Mesendoderm (in vitro differentiated cells): ENCODE measurements at regions not wholly inside any gene's neighbourhood (a gene's known extent, or its start where the extent isn't known, plus 50 kb on each side); places are given as distances from the start of the nearest gene placed in this dataset.
A peak's percentile ranks its signal among the peaks of the same experiment; 100 is the strongest.

Source experiments
- DNase-seq: peaks from one replicate; pipeline ENCODE4 v3.0.0; 2013
- H2AK5ac ChIP-seq: 2 replicates; pipeline ENCODE4 v1.6.1; 2013; ENCODE audit warnings: low read length, inconsistent platforms
- H2BK120ac ChIP-seq: 2 replicates; pipeline ENCODE4 v1.6.1; 2013; ENCODE audit warnings: low read depth, mild to moderate bottlenecking, low read length, moderate library complexity, mixed read lengths
- H2BK15ac ChIP-seq: replicated peaks from 2 replicates; pipeline ENCODE4 v1.6.1; 2013; ENCODE audit warnings: low read depth, mild to moderate bottlenecking, moderate library complexity
- H2BK5ac ChIP-seq: 2 replicates; pipeline ENCODE4 v1.6.1; 2013; ENCODE audit warnings: low read length, inconsistent platforms
- H3K18ac ChIP-seq: 2 replicates; pipeline ENCODE4 v1.6.1; 2013; ENCODE audit warnings: mild to moderate bottlenecking, low read length, mixed read lengths
- H3K23ac ChIP-seq: one replicate; pipeline ENCODE4 v1.6.1; 2013; ENCODE audit warnings: low read length
- H3K27ac ChIP-seq: 2 replicates; pipeline ENCODE4 v1.5.1; 2013; ENCODE audit warnings: low read depth, mild to moderate bottlenecking, inconsistent platforms, low read length, moderate library complexity
- H3K27me3 ChIP-seq: 2 replicates; pipeline ENCODE4 v1.6.1; 2013; ENCODE audit warnings: low read length, control low read depth, mild to moderate bottlenecking, inconsistent platforms; ENCODE audit not compliant: insufficient read depth, poor library complexity
- H3K36me3 ChIP-seq: 2 replicates; pipeline ENCODE4 v1.6.1; 2013; ENCODE audit warnings: low read length, inconsistent platforms; ENCODE audit not compliant: control insufficient read depth, insufficient read depth
- H3K4ac ChIP-seq: one replicate; pipeline ENCODE4 v1.6.1; 2013; ENCODE audit warnings: low read depth, mild to moderate bottlenecking, low read length, moderate library complexity
- H3K4me1 ChIP-seq: 2 replicates; pipeline ENCODE4 v1.6.1; 2013; ENCODE audit warnings: low read depth, low read length, inconsistent platforms; ENCODE audit not compliant: control insufficient read depth
- H3K4me2 ChIP-seq: 2 replicates; pipeline ENCODE4 v1.6.1; 2013; ENCODE audit warnings: low read length
- H3K4me3 ChIP-seq: 2 replicates; pipeline ENCODE4 v1.5.1; 2013; ENCODE audit warnings: mild to moderate bottlenecking, low read length
- H3K56ac ChIP-seq: one replicate; pipeline ENCODE4 v1.6.1; 2013; ENCODE audit warnings: low read length
- H3K79me1 ChIP-seq: 2 replicates; pipeline ENCODE4 v1.6.1; 2013; ENCODE audit warnings: low read length, inconsistent platforms
- H3K79me2 ChIP-seq: 2 replicates; pipeline ENCODE4 v1.6.1; 2013; ENCODE audit warnings: mild to moderate bottlenecking, low read length; ENCODE audit not compliant: control insufficient read depth, insufficient read depth
- H3K9ac ChIP-seq: 2 replicates; pipeline ENCODE4 v1.6.1; 2013; ENCODE audit warnings: low read length, inconsistent platforms
- H4K5ac ChIP-seq: one replicate; pipeline ENCODE4 v1.6.1; 2013; ENCODE audit warnings: low read length
- H4K8ac ChIP-seq: one replicate; pipeline ENCODE4 v1.6.1; 2013; ENCODE audit warnings: low read depth, mild to moderate bottlenecking, control low read depth, low read length, moderate library complexity
- WGBS: extraction: QIAGEN DNeasy Blood & Tissue Kit; methylation state at CpG from one replicate; pipeline ENCODE4 v1.1.7; 2013; ENCODE audit warnings: low lambda C conversion rate, missing lambda C conversion rate; ENCODE audit not compliant: insufficient coverage; ENCODE audit errors: extremely low coverage; 5-methylcytosine and 5-hydroxymethylcytosine counted together

- H3K27me3 ChIP-seq, result no peaks in the 10 kb centered on the region
Measured at GRCh38 chr11:19400296-19400695, 159.6 kb upstream of the E2F8 start.

GRCh38 chr11:19398772-19399527 lies 158.2 kb upstream of the E2F8 start:
- Histone ChIP-seq H3K79me2 (no peaks in the 10 kb centered on the region), H3K27me3 (no peaks in the 10 kb centered on the region), H3K36me3 (no peaks in the 10 kb centered on the region), H4K8ac (no peak overlapping the region), H3K4me2 (no peak overlapping the region), H3K56ac (no peak overlapping the region), H4K5ac (no peak overlapping the region), H3K23ac (no peak overlapping the region), H2BK5ac (no peak overlapping the region), H3K4me3 (no peak overlapping the region), H2BK15ac (no peak overlapping the region), H3K4ac (no peak overlapping the region), H3K18ac (no peak overlapping the region), H2BK120ac (no peak overlapping the region), H3K9ac (no peak overlapping the region), H3K27ac (no peak overlapping the region), H3K4me1 (no peaks in the 10 kb centered on the region), H3K79me1 (no peaks in the 10 kb centered on the region), H2AK5ac (no peak overlapping the region)
- no peak for DNase-seq
- WGBS, result no CpG with 5 or more reads among the region's 9 CpGs

More at GRCh38 chr11:19400296-19400695, 159.6 kb upstream of the E2F8 start:
- H2BK120ac ChIP-seq, result no peak overlapping the region
- no peak overlapping the region for H3K4me3 ChIP-seq
- H3K56ac ChIP-seq, result no peak overlapping the region
- no CpG with 5 or more reads among the region's 5 CpGs for WGBS
- no peak overlapping the region for H4K8ac ChIP-seq
- H3K27ac ChIP-seq, result no peak overlapping the region
- no peaks in the 10 kb centered on the region for H3K36me3 ChIP-seq
- no peak overlapping the region for H3K9ac ChIP-seq
- no peak overlapping the region for H2AK5ac ChIP-seq
- H2BK15ac ChIP-seq, result no peak overlapping the region
- no peak overlapping the region for H3K23ac ChIP-seq
- no peak overlapping the region for H2BK5ac ChIP-seq
- H3K18ac ChIP-seq, result no peak overlapping the region
- no peaks in the 10 kb centered on the region for H3K79me1 ChIP-seq
- DNase-seq, result no peak
- H3K4me2 ChIP-seq, result no peak overlapping the region
- H3K79me2 ChIP-seq, result no peaks in the 10 kb centered on the region
- H3K4me1 ChIP-seq, result no peaks in the 10 kb centered on the region
- no peak overlapping the region for H3K4ac ChIP-seq
- H4K5ac ChIP-seq, result no peak overlapping the region

- Histone ChIP-seq H3K4ac (no peak overlapping the region), H3K9ac (no peak overlapping the region), H2BK5ac (no peak overlapping the region), H3K56ac (no peak overlapping the region), H3K27me3 (no peaks in the 10 kb centered on the region), H3K27ac (no peak overlapping the region), H3K79me2 (no peaks in the 10 kb centered on the region), H4K8ac (no peak overlapping the region), H2BK15ac (no peak overlapping the region), H3K4me2 (no peak overlapping the region), H3K18ac (no peak overlapping the region), H3K4me1 (no peaks in the 10 kb centered on the region), H3K36me3 (no peaks in the 10 kb centered on the region), H3K23ac (no peak overlapping the region), H3K79me1 (no peaks in the 10 kb centered on the region), H4K5ac (no peak overlapping the region), H2AK5ac (no peak overlapping the region), H2BK120ac (no peak overlapping the region), H3K4me3 (no peak overlapping the region)
- DNase-seq, result no peak
- WGBS, result no CpG with 5 or more reads among the region's 5 CpGs
Measured at GRCh38 chr11:19398273-19398672, 157.5 kb upstream of the E2F8 start.

GRCh38 chr11:19395050-19395449 lies 154.3 kb upstream of the E2F8 start:
- Histone ChIP-seq H3K27me3 (no peaks in the 10 kb centered on the region), H3K79me2 (no peaks in the 10 kb centered on the region), H3K56ac (no peak overlapping the region), H2BK120ac (no peak overlapping the region), H3K4me1 (peaks cover 6% of the 10 kb centered on the region), H3K27ac (no peak overlapping the region), H4K5ac (no peak overlapping the region), H3K4ac (no peak overlapping the region), H3K79me1 (no peaks in the 10 kb centered on the region), H2BK5ac (no peak overlapping the region), H4K8ac (no peak overlapping the region), H3K36me3 (no peaks in the 10 kb centered on the region), H3K4me3 (no peak overlapping the region), H3K9ac (no peak overlapping the region), H3K4me2 (no peak overlapping the region), H3K23ac (no peak overlapping the region), H2BK15ac (no peak overlapping the region), H3K18ac (no peak overlapping the region), H2AK5ac (no peak overlapping the region)
- no CpG with 5 or more reads among the region's 3 CpGs for WGBS
- peak; percentile 53 for DNase-seq

GRCh38 chr11:19394525-19395016 lies 153.8 kb upstream of the E2F8 start:
- no CpG with 5 or more reads among the region's 5 CpGs for WGBS
- no peak overlapping the region for H2AK5ac ChIP-seq
- H3K4me1 ChIP-seq, result peaks cover 6% of the 10 kb centered on the region
- H2BK15ac ChIP-seq, result no peak overlapping the region
- no peak overlapping the region for H3K23ac ChIP-seq
- H3K79me2 ChIP-seq, result no peaks in the 10 kb centered on the region
- no peak overlapping the region for H3K9ac ChIP-seq
- H3K18ac ChIP-seq, result no peak overlapping the region
- no peak overlapping the region for H3K4me2 ChIP-seq
- H3K79me1 ChIP-seq, result no peaks in the 10 kb centered on the region
- no peak overlapping the region for H2BK5ac ChIP-seq
- H4K5ac ChIP-seq, result no peak overlapping the region
- no peak overlapping the region for H4K8ac ChIP-seq
- DNase-seq, result peak; percentile 33
- peak overlapping the region; percentile 19 for H2BK120ac ChIP-seq
- H3K56ac ChIP-seq, result no peak overlapping the region
- H3K27me3 ChIP-seq, result no peaks in the 10 kb centered on the region
- H3K4ac ChIP-seq, result no peak overlapping the region
- H3K27ac ChIP-seq, result no peak overlapping the region
- no peaks in the 10 kb centered on the region for H3K36me3 ChIP-seq
- no peak overlapping the region for H3K4me3 ChIP-seq

GRCh38 chr11:19393941-19394340 lies 153.2 kb upstream of the E2F8 start:
- Histone ChIP-seq H3K79me1 (no peaks in the 10 kb centered on the region), H3K36me3 (no peaks in the 10 kb centered on the region), H3K56ac (no peak overlapping the region), H3K4me1 (peaks cover 6% of the 10 kb centered on the region), H2BK120ac (no peak overlapping the region), H4K8ac (no peak overlapping the region), H2BK5ac (no peak overlapping the region), H3K4me3 (no peak overlapping the region), H2AK5ac (no peak overlapping the region), H3K27me3 (no peaks in the 10 kb centered on the region), H2BK15ac (no peak overlapping the region), H3K23ac (no peak overlapping the region), H4K5ac (no peak overlapping the region), H3K18ac (no peak overlapping the region), H3K9ac (no peak overlapping the region), H3K27ac (no peak overlapping the region), H3K79me2 (no peaks in the 10 kb centered on the region), H3K4ac (no peak overlapping the region), H3K4me2 (no peak overlapping the region)
- no CpG with 5 or more reads among the region's 1 CpG for WGBS
- peak; percentile 40 for DNase-seq
